ENCODE measurements at regions not wholly inside any gene's neighbourhood (a gene's known extent, or its start where the extent isn't known, plus 50 kb on each side); places are given as distances from the start of the nearest gene placed in this dataset.

GRCh38 chr16:17018585-17018939 lies 452.2 kb downstream of the XYLT1 start:
- no peak overlapping the region for H2BK120ac ChIP-seq (ENCODE audit: low read depth, low read length)
- H3K9me3 ChIP-seq (ENCODE audit: control insufficient read depth, insufficient read depth, low read length) = no peaks in the 10 kb centered on the region
- dilution Hi-C loops (cut with HindIII; ENCODE audit: low sequenced_read_pairs, unreplicated experiment) (no loop called here), intact Hi-C loops (cut with micrococcal nuclease) (no loop called here), in situ Hi-C loops (cut with MboI; ENCODE audit: low sequenced_read_pairs) (no loop called here)
- TF ChIP-seq NFE2L2 (IDR thresholded peaks at IDR 0.05; ENCODE audit: low read depth, low read length) = no peak
- TF ChIP-seq MXI1 (IDR thresholded peaks at IDR 0.05; ENCODE audit: borderline replicate concordance, low read depth, low read length) = no peak
- TF ChIP-seq USF2 (IDR thresholded peaks at IDR 0.05; ENCODE audit: low read depth, low read length) = no peak
- TF ChIP-seq SMC3 (IDR thresholded peaks at IDR 0.05; ENCODE audit: low read depth, low read length) = no peak
- no peak for TF ChIP-seq RFX5 (IDR thresholded peaks at IDR 0.05; ENCODE audit: low read depth, low read length)
- no peak for TF ChIP-seq CTCF (conservative IDR thresholded peaks at IDR 0.05; ENCODE audit: low read depth, low read length)
- no peak for TF ChIP-seq POLR2A (IDR thresholded peaks at IDR 0.05; ENCODE audit: low read depth, low read length)
- no peak for TF ChIP-seq MAZ (IDR thresholded peaks at IDR 0.05; ENCODE audit: borderline replicate concordance, low read depth, low read length)
- TF ChIP-seq CEBPB (IDR thresholded peaks at IDR 0.05; ENCODE audit: low read depth, low read length) = no peak
- no peak overlapping the region for H4K8ac ChIP-seq (ENCODE audit: low read depth in 2 of 2, low read length in 2 of 2)
- no peaks in the 10 kb centered on the region for H3K4me1 ChIP-seq (ENCODE audit: control insufficient read depth, insufficient read depth, low read length)
- no peak overlapping the region for H3K14ac ChIP-seq (replicated peaks; ENCODE audit: low read depth, low read length)
- H2BK15ac ChIP-seq (ENCODE audit: low read depth, low read length) = no peak overlapping the region
- H3K27me3 ChIP-seq (ENCODE audit: control insufficient read depth, insufficient read depth, low read length) = no peaks in the 10 kb centered on the region
- H3K9ac ChIP-seq (ENCODE audit: low read depth, low read length) = no peak overlapping the region
- H3K23ac ChIP-seq (ENCODE audit: low read depth, low read length) = no peak overlapping the region
- H3K4me3 ChIP-seq (ENCODE audit: insufficient read depth, low read depth, low read length) = no peak overlapping the region
- no peak overlapping the region for H4K5ac ChIP-seq (ENCODE audit: low read depth, low read length)
- no peak overlapping the region for H2AK9ac ChIP-seq (replicated peaks; ENCODE audit: low read depth, low read length, poor library complexity)
- H4K20me1 ChIP-seq (ENCODE audit: insufficient read depth, low read length) = no peaks in the 10 kb centered on the region
- no peak overlapping the region for H2BK5ac ChIP-seq (ENCODE audit: low read depth, low read length, poor library complexity, severe bottlenecking)
- no peaks in the 10 kb centered on the region for H3K79me1 ChIP-seq (ENCODE audit: low read depth in 1 of 2, low read length in 2 of 2)
- CTCF ChIA-PET = no interaction called here
- H2AK5ac ChIP-seq (ENCODE audit: low read depth, low read length) = no peak overlapping the region
- H2BK20ac ChIP-seq (ENCODE audit: low read depth, low read length) = no peak overlapping the region
- no peak overlapping the region for H3K56ac ChIP-seq (ENCODE audit: extremely low read depth, insufficient read depth, low read length)
- no peak overlapping the region for H4K91ac ChIP-seq (ENCODE audit: insufficient read depth, low read depth, low read length)
- H3K4ac ChIP-seq (ENCODE audit: low read depth, low read length) = no peak overlapping the region
- POLR2A ChIA-PET (ENCODE audit: unreplicated experiment) = no interaction called here
- H3K27ac ChIP-seq (ENCODE audit: insufficient read depth, low read length) = no peak overlapping the region
- no peak overlapping the region for H2AFZ ChIP-seq (replicated peaks; ENCODE audit: low read length, poor library complexity)
- ATAC-seq (ENCODE audit: low read depth) = no peak
- H3K36me3 ChIP-seq (ENCODE audit: control insufficient read depth, insufficient read depth, low read length) = no peaks in the 10 kb centered on the region
- DNase-seq = no peak
- no peak overlapping the region for H3K18ac ChIP-seq (ENCODE audit: low read depth, low read length)
- no CpG with 5 or more reads among the region's 4 CpGs for WGBS, 2 experiments (ENCODE audit: extremely low coverage in 2 of 2, insufficient read length in 1 of 2)
- no peak overlapping the region for H3K4me2 ChIP-seq (ENCODE audit: low read depth, low read length)
- BruUV-seq (replicated peaks) = no TSS peak
- no peaks in the 10 kb centered on the region for H3K9me1 ChIP-seq (ENCODE audit: insufficient read depth, low read length)
